ENCODE measurements at regions not wholly inside any gene's neighbourhood (a gene's known extent, or its start where the extent isn't known, plus 50 kb on each side); places are given as distances from the start of the nearest gene placed in this dataset.

GRCh38 chr2:21317131-21317530, 193.4 kb downstream of the TDRD15 start:
- ChIA-PET POLR2A (interaction anchor here (0.6 kb wide), 1 partner anchor 118 kb away, joined by 3 read pairs; no protein-coding TSS in a partner anchor), CTCF (interaction anchor here (0.6 to 2.4 kb wide), 7 partner anchors 22 to 265 kb away, joined by 3 to 21 read pairs (median 3); no protein-coding TSS in a partner anchor)
- Mint-ChIP-seq H3K36me3 (ENCODE audit: insufficient read depth, unreplicated experiment) (no peaks in the 10 kb centered on the region), H3K27ac (ENCODE audit: unreplicated experiment) (peak overlapping the region; percentile 57), H3K4me1 (ENCODE audit: low read depth, unreplicated experiment) (peaks cover 10% of the 10 kb centered on the region), H3K9me3 (ENCODE audit: unreplicated experiment) (peaks cover 14% of the 10 kb centered on the region), H3K4me3 (ENCODE audit: unreplicated experiment) (no peak overlapping the region), H3K27me3 (ENCODE audit: insufficient read depth, unreplicated experiment) (no peaks in the 10 kb centered on the region)
- TF ChIP-seq CTCF (IDR thresholded peaks at IDR 0.05; ENCODE audit: insufficient read depth in 1 of 2, low read depth in 1 of 2, low read length in 1 of 2, severe bottlenecking in 1 of 2, unreplicated experiment in 1 of 2) = peak; percentile 66 to 73
- H3K36me3 ChIP-seq (ENCODE audit: control insufficient read depth, insufficient read depth, low read length) = no peaks in the 10 kb centered on the region
- no TSS peak for BruUV-seq (replicated peaks)
- DNase-seq = peak; percentile 48 to 70
- H3K4me1 ChIP-seq = peaks cover 14% of the 10 kb centered on the region
- intact Hi-C loops (cut with micrococcal nuclease; ENCODE audit: unreplicated experiment) = loop anchor here (1.0 to 2.0 kb wide), 4 partner anchors 46 to 274 kb away; no protein-coding TSS in a partner anchor
- H3K27me3 ChIP-seq (replicated peaks; ENCODE audit: control insufficient read depth, insufficient read depth, low read length) = no peaks in the 10 kb centered on the region
- H3K4me3 ChIP-seq (ENCODE audit: low read depth, low read length) = no peak overlapping the region
- H3K9me3 ChIP-seq = no peaks in the 10 kb centered on the region; the same call in 1 of the 2 replicates

- CTCF ChIA-PET = interaction anchor here (2.4 kb wide), 2 partner anchors 48 to 142 kb away, joined by 12 to 21 read pairs; no protein-coding TSS in a partner anchor
These were observed 194.5 kb downstream of the TDRD15 start for GRCh38 chr2:21318263-21318662.

GRCh38 chr2:21326152-21326551, 202.4 kb downstream of the TDRD15 start:
- H3K4me1 ChIP-seq = no peaks in the 10 kb centered on the region
- H3K9me3 Mint-ChIP-seq (ENCODE audit: unreplicated experiment) = peaks cover 6% of the 10 kb centered on the region
- POLR2A ChIA-PET = no interaction called here
- H3K36me3 Mint-ChIP-seq (ENCODE audit: insufficient read depth, unreplicated experiment) = no peaks in the 10 kb centered on the region
- no peaks in the 10 kb centered on the region for H3K27me3 Mint-ChIP-seq (ENCODE audit: insufficient read depth, unreplicated experiment)
- CTCF ChIA-PET = interaction anchor here (0.7 kb wide), 1 partner anchor 10 kb away, joined by 3 read pairs; no protein-coding TSS in a partner anchor
- no TSS peak for BruUV-seq (replicated peaks)
- peak in 1 of 2 experiments; percentile 9 for TF ChIP-seq CTCF (IDR thresholded peaks at IDR 0.05; ENCODE audit: insufficient read depth in 1 of 2, low read depth in 1 of 2, low read length in 1 of 2, severe bottlenecking in 1 of 2, unreplicated experiment in 1 of 2)
- H3K27me3 ChIP-seq (replicated peaks; ENCODE audit: control insufficient read depth, insufficient read depth, low read length) = no peaks in the 10 kb centered on the region
- H3K4me3 ChIP-seq (ENCODE audit: low read depth, low read length) = no peak overlapping the region
- no peaks in the 10 kb centered on the region for H3K4me1 Mint-ChIP-seq (ENCODE audit: low read depth, unreplicated experiment)
- DNase-seq = no peak
- no peak overlapping the region for H3K4me3 Mint-ChIP-seq (ENCODE audit: unreplicated experiment)
- intact Hi-C loops (cut with micrococcal nuclease; ENCODE audit: unreplicated experiment) = loop anchor here (5.0 kb wide), 1 partner anchor 66 kb away; no protein-coding TSS in a partner anchor
- no peaks in the 10 kb centered on the region for H3K36me3 ChIP-seq (ENCODE audit: control insufficient read depth, insufficient read depth, low read length)
- no peaks in the 10 kb centered on the region for H3K9me3 ChIP-seq
- no peak overlapping the region for H3K27ac Mint-ChIP-seq (ENCODE audit: unreplicated experiment)

More at GRCh38 chr2:21318263-21318662, 194.5 kb downstream of the TDRD15 start:
- Mint-ChIP-seq H3K27me3 (ENCODE audit: insufficient read depth, unreplicated experiment) (no peaks in the 10 kb centered on the region), H3K36me3 (ENCODE audit: insufficient read depth, unreplicated experiment) (no peaks in the 10 kb centered on the region), H3K4me1 (ENCODE audit: low read depth, unreplicated experiment) (peaks cover 10% of the 10 kb centered on the region), H3K9me3 (ENCODE audit: unreplicated experiment) (peaks cover 6% of the 10 kb centered on the region), H3K4me3 (ENCODE audit: unreplicated experiment) (no peak overlapping the region), H3K27ac (ENCODE audit: unreplicated experiment) (no peak overlapping the region)
- Histone ChIP-seq H3K4me3 (ENCODE audit: low read depth, low read length) (no peak overlapping the region), H3K4me1 (peaks cover 14% of the 10 kb centered on the region), H3K27me3 (replicated peaks; ENCODE audit: control insufficient read depth, insufficient read depth, low read length) (no peaks in the 10 kb centered on the region), H3K36me3 (ENCODE audit: control insufficient read depth, insufficient read depth, low read length) (no peaks in the 10 kb centered on the region), H3K9me3 (no peaks in the 10 kb centered on the region; the same call in 1 of the 2 replicates)
- no TSS peak for BruUV-seq (replicated peaks)
- no peak for DNase-seq
- TF ChIP-seq CTCF (IDR thresholded peaks at IDR 0.05; ENCODE audit: insufficient read depth in 1 of 2, low read depth in 1 of 2, low read length in 1 of 2, severe bottlenecking in 1 of 2, unreplicated experiment in 1 of 2) = no peak
- intact Hi-C loops (cut with micrococcal nuclease; ENCODE audit: unreplicated experiment) = no loop called here
- POLR2A ChIA-PET = no interaction called here

Data from Caco-2 (cell line).